Suprapubic skin (tissue), 4 donors: ENCODE measurements at regions not wholly inside any gene's neighbourhood (a gene's known extent, or its start where the extent isn't known, plus 50 kb on each side); places are given as distances from the start of the nearest gene placed in this dataset.

ENCODE experiments used
- EP300 ChIP-seq: sonication (generic); formaldehyde crosslinking; IDR thresholded peaks from one replicate; pipeline ENCODE4 v1.6.1; 2017; ENCODE audit warnings: antibody characterized with exemption
- POLR2A ChIP-seq, 2 donors: fragments of 450-650 bp; IDR thresholded peaks; one replicate each; pipeline ENCODE4 v1.6.1; 2017; ENCODE audit warnings: antibody characterized with exemption in 2 of 2, mild to moderate bottlenecking in 2 of 2, moderate library complexity in 2 of 2
- POLR2AphosphoS5 ChIP-seq, 3 donors: sonication (generic); formaldehyde crosslinking; IDR thresholded peaks; one replicate each; pipeline ENCODE4 v1.6.1; 2017; ENCODE audit warnings: antibody characterized with exemption in 3 of 3
- TF ChIP-seq, protein P1 (sequence below), 2 donors: fragments of 200-600 bp in 1 of 2; fragments of 450-650 bp in 1 of 2; sonication (generic) in 1 of 2; IDR thresholded peaks; one replicate each; pipeline ENCODE4 v1.5.1; 2016 to 2019; ENCODE audit warnings: antibody characterized with exemption in 2 of 2, mild to moderate bottlenecking in 1 of 2, moderate library complexity in 1 of 2

DNA sequence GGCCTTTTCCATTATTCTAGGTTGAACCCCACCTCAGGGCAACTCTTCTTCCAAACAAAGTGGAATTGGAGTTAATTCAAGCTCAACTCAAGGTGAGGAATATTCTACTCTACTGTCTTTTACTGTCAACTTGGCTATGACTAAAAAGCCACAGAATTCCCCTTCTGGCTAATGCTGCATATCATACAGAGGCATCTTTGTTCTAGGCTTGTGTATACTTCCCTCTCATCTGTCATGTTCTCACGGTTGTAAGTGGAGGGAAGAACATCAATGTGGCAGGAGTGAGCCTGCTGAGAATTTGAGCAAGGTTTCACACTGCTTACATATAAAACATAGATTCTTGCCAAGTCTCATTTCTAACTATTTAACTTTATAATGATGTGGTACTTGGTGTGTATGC is 921.4 kb upstream of the CNTN5 start:
- TF ChIP-seq, protein P1, sequence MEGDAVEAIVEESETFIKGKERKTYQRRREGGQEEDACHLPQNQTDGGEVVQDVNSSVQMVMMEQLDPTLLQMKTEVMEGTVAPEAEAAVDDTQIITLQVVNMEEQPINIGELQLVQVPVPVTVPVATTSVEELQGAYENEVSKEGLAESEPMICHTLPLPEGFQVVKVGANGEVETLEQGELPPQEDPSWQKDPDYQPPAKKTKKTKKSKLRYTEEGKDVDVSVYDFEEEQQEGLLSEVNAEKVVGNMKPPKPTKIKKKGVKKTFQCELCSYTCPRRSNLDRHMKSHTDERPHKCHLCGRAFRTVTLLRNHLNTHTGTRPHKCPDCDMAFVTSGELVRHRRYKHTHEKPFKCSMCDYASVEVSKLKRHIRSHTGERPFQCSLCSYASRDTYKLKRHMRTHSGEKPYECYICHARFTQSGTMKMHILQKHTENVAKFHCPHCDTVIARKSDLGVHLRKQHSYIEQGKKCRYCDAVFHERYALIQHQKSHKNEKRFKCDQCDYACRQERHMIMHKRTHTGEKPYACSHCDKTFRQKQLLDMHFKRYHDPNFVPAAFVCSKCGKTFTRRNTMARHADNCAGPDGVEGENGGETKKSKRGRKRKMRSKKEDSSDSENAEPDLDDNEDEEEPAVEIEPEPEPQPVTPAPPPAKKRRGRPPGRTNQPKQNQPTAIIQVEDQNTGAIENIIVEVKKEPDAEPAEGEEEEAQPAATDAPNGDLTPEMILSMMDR (IDR thresholded peaks at IDR 0.05) = no peak
- TF ChIP-seq POLR2AphosphoS5 (IDR thresholded peaks at IDR 0.05) = no peak
- no peak for TF ChIP-seq POLR2A (IDR thresholded peaks at IDR 0.05)
- no peak for TF ChIP-seq EP300
